RCC 7860 (cell line): ENCODE measurements at regions not wholly inside any gene's neighbourhood (a gene's known extent, or its start where the extent isn't known, plus 50 kb on each side); places are given as distances from the start of the nearest gene placed in this dataset.
"Not testable (repeated sequence)": the region's sequence is repeated elsewhere in the genome, so short reads cannot be mapped to it uniquely, and the experiment has no call there.

Source experiments
- DNase-seq: peaks from one replicate; pipeline ENCODE4 v3.0.0-alpha.2; 2015; ENCODE audit warnings: low spot score
- FAIRE-seq: peaks from 2 replicates; lab custom pipeline; 2012; peaks lifted over from hg19 to GRCh38; lab: Jason Lieb, UNC

GRCh38 chr14:49036984-49037516, 549.1 kb downstream of the RPS29 start:
- DNase-seq = no peak
- no peak for FAIRE-seq

DNA sequence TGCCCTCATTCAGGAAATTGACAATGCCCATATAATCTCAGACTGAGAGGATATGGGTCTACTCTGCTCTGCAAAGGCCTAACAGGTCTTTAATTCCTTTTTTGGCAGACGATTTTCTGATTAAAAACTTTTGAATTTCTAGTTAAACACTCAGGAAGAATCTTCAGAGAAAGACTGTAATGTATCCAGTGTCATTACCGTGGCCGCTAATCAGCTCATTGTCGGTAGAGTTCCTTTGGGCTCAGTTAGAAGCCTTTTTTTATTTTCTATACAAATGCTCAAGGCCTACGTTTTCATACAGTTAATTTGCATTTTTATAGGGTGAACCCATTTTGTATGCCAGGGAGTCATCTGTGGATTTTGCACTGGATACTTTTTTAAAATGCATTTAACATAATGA, 549.9 kb downstream of the RPS29 start:
- no peak for FAIRE-seq
- DNase-seq = no peak

DNA sequence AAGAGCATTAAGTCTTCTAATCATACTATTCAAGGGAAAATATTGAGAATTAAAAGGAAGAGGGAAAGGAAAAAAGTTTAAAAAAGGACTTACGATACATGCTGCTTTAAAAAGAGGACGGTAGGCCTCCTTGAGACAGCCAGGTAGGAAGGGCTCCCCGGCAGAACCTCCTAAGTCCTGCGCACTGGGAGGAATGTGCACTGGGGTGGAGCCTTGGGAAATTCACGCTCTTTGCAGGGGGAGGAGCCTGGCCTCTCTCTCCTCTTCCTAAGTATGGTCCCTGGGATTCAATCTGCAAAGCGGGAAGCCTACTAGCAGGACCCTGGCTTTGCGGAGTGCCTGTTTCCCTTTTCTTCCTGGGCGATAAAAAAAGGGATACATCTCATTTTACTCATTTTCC, 553.0 kb downstream of the RPS29 start:
- FAIRE-seq (no peak), DNase-seq (no peak)

- not testable (repeated sequence) for DNase-seq, FAIRE-seq
Measured at GRCh38 chr14:49031710-49032109, 554.5 kb downstream of the RPS29 start.

DNA sequence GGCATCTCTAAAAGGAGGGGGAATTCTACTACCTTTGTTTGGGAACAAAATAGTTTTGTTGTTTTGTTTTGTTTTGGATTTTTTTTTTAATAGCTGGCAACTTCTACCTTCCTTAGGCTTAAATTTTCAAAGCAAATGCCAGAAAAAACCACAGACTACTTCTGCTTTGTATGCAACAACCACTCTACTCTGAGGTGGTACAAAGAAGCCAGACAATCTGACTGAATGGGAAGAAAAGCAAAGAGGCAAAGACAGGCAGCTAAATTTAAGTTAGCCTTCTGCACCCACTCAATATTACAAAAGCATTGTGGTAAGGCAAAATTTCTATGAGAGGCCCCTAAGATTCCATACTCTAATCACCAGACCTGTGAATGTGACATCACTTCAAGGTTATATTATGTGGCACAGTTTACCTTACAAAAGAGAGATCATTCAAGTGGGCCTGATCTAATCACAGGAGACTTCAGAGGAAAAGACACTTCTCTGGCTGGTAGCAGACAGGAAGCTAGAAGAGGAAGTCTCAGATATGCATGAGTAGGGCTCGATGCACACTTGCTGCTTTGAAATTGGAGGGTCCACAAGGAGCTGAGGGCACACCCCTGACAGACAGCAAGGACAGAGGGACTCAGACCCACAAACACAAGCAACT, 566.6 kb downstream of the RPS29 start:
- DNase-seq = no peak
- no peak for FAIRE-seq

DNA sequence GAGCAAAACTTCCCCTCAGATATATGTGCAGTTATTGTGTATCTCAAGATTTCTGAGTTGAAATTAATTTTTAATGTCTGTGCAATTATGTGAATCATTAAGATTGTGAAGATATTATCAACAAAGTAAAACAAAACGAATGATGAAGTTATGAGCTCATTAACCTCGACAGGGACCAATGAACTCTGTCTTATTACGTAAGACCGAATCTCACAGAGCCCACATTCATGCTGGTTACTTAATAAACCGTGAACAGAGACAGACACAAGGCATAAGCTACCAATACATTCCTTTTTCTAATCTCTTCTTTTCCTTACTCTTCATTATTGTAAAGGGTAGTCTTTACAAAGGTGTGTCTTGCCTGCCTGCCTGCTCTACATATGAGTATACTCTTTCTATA, 568.7 kb downstream of the RPS29 start:
- FAIRE-seq (no peak), DNase-seq (peak; percentile 13)

- no peak for DNase-seq
- FAIRE-seq = no peak
Measured at GRCh38 chr14:49016381-49016780, 569.8 kb downstream of the RPS29 start.

DNA sequence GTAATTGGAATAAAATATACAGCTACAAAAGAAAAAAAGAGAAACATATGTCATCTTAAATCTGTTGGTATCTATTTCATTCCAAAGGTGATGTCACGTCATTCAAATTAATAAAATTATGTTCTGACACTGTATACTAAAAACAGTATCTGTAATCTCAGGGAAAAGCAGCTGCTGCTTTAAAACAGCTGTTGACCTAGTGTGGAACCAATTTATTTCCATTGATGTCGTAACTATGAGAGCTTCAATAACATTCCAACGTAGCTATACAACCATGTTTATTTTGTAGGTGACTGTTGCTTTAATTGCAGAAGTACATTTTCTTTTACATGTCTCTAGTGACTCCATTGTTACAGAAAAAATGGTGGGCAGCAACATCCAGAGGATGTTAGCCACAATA, 571.7 kb downstream of the RPS29 start:
- FAIRE-seq = no peak
- no peak for DNase-seq

GRCh38 chr14:49008363-49008762, 577.8 kb downstream of the RPS29 start:
- no peak for DNase-seq
- FAIRE-seq = no peak

- FAIRE-seq (no peak), DNase-seq (no peak)
Measured at GRCh38 chr14:48991141-48991540, 595.0 kb downstream of the RPS29 start.

- no peak for DNase-seq
Measured at GRCh38 chr14:48983351-48983888, 602.8 kb downstream of the RPS29 start.

DNA sequence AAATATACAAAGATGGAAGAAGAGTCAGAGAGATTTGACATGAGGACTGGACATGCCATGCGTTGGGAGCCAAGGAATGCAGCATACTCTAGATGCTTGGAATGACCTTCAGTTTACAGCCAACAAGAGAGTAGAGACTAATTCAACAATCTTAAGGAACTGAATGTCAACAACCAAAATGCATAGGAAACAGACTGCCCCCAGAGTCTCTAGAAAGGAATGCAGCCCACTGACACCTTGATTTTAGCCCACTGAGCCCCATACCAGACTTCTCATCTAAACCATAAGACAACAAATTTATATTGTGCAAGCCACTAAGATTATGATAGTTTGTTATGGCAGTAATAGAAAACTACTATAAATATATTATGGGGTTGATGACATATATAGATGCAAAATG, 611.2 kb downstream of the RPS29 start:
- DNase-seq (no peak), FAIRE-seq (no peak)

More at GRCh38 chr14:48983351-48983888, 602.8 kb downstream of the RPS29 start:
- FAIRE-seq = no peak

- FAIRE-seq (no peak), DNase-seq (peak; percentile 81)
Measured at GRCh38 chr14:48973151-48973550, 613.0 kb downstream of the RPS29 start.

GRCh38 chr14:48970943-48971342, 615.2 kb downstream of the RPS29 start:
- peak; percentile 68 for DNase-seq
- FAIRE-seq = no peak

DNA sequence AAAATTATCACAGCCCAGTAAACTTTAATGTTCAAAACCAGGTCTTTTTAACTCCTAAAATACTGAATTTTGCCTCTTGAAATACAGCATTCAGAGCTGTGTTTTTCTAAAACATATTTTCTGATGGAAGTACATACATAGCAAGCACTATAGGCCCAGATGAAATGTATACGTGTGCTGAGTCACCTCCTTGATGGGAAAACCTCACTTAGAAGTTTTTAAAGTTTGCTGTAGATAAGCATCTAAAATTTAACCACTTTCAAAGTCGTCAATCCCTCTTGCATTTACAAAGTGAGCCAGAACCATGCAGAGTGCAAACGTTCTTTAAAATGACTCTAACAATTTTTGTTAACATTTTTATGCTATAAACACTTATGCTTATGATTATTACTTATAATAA, 618.8 kb downstream of the RPS29 start:
- DNase-seq (no peak), FAIRE-seq (no peak)

DNA sequence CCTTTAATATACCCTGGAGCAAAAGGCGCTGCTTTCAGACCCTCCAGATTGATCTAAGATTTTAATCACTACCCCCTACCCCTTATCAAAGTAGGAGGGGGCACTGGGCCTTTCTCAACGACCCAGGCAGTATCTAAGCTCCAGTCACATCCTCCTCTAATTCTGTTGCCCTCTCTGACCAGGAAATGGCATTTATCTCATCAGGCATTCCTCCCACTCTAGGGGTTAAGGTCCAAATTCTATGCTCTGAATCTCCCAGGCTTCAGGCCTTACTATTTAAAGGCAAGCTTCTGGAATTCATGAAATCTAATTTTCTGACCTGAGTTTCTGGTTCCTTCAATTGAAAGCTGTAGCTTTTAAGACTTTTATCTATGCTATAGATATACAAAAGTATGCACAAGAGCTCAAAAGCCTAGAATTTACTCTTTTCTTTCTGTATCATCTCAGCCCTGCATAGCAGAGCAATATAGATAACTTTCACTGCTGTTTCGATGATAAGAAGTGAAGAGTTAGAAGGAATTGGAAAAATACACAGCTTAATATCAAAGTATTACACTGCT, 622.9 kb downstream of the RPS29 start:
- FAIRE-seq (no peak), DNase-seq (no peak)

DNA sequence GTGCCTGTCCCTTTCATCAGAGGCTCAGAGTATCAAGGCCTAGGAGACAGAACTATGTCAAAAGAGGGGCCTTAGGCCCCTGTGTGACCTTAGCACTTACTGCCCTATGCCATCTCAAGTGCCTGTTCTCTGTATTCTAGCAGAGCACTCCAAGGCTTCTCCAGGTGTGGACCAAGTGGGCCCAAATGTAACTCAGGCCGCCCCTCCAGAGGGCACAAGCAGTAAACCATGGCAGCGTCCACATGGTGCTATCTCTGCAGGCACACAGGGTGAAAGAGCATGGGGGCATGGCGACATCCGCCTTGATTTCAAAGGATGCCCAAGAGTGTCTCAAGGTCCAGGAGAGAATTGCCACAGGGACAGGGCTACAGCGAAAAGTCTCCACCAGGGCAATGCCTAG, 628.7 kb downstream of the RPS29 start:
- FAIRE-seq = no peak

GRCh38 chr14:48955857-48956256, 630.3 kb downstream of the RPS29 start:
- no peak for FAIRE-seq
- DNase-seq = no peak

More for the DNA sequence above, 628.7 kb downstream of the RPS29 start:
- no peak for DNase-seq

- DNase-seq = no peak
- no peak for FAIRE-seq
Measured at GRCh38 chr14:48954446-48954845, 631.7 kb downstream of the RPS29 start.

GRCh38 chr14:48944809-48945208, 641.4 kb downstream of the RPS29 start:
- no peak for FAIRE-seq
- no peak for DNase-seq

- FAIRE-seq = no peak
Measured at GRCh38 chr14:48943913-48944312, 642.3 kb downstream of the RPS29 start.

DNA sequence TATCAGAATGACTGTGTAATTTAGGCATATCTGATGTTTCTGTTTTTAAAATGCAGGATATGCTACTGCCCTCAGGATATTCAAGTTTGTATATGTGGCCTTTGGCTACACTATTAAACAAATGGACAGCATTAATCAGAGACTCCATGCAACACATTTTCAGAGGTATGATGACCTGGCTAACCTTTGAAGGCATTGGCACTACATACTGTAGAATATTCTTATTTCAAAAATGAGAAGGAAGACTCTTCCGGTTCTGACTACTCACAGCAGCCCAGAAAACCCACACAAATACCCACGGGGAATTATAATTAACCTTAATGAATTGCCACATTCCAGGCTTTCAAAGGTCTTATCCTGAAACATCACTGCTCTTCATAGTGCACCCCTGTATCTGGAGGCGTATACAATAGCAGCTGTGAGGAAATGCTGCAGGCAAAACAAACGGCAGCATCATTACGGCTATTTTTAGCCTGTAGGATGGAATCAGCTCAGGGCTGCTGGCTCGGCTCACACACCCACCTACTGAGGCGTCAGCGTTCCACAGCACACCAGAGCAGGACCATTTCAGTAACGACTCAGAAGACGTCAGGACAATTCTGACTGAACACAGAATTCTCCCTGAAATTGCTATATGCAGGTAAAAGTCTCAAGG, 648.5 kb downstream of the RPS29 start:
- no peak for DNase-seq
- FAIRE-seq = no peak

More at GRCh38 chr14:48943913-48944312, 642.3 kb downstream of the RPS29 start:
- no peak for DNase-seq
